ENCODE measurements at regions not wholly inside any gene's neighbourhood (a gene's known extent, or its start where the extent isn't known, plus 50 kb on each side); places are given as distances from the start of the nearest gene placed in this dataset.

- TF ChIP-seq ZNF274 (IDR thresholded peaks at IDR 0.05; ENCODE audit: borderline replicate concordance, extremely low read depth, low read length) (no peak), EP300 (IDR thresholded peaks at IDR 0.05; ENCODE audit: borderline replicate concordance in 1 of 2, low read depth in 2 of 2, low read length in 2 of 2) (no peak)
- TF ChIP-seq, protein P1, sequence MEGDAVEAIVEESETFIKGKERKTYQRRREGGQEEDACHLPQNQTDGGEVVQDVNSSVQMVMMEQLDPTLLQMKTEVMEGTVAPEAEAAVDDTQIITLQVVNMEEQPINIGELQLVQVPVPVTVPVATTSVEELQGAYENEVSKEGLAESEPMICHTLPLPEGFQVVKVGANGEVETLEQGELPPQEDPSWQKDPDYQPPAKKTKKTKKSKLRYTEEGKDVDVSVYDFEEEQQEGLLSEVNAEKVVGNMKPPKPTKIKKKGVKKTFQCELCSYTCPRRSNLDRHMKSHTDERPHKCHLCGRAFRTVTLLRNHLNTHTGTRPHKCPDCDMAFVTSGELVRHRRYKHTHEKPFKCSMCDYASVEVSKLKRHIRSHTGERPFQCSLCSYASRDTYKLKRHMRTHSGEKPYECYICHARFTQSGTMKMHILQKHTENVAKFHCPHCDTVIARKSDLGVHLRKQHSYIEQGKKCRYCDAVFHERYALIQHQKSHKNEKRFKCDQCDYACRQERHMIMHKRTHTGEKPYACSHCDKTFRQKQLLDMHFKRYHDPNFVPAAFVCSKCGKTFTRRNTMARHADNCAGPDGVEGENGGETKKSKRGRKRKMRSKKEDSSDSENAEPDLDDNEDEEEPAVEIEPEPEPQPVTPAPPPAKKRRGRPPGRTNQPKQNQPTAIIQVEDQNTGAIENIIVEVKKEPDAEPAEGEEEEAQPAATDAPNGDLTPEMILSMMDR (IDR thresholded peaks at IDR 0.05; ENCODE audit: control extremely low read depth in 1 of 3, insufficient read depth in 1 of 3, low read depth in 1 of 3, low read length in 3 of 3) = no peak
These were observed 394.1 kb upstream of the SLITRK6 start for GRCh38 chr13:86193281-86193680.
